ENCODE measurements at regions not wholly inside any gene's neighbourhood (a gene's known extent, or its start where the extent isn't known, plus 50 kb on each side); places are given as distances from the start of the nearest gene placed in this dataset.

- no peak overlapping the region for H3K27ac ChIP-seq
- H3K4me3 ChIP-seq = no peak overlapping the region
- H3K36me3 ChIP-seq = no peaks in the 10 kb centered on the region
- no peak for DNase-seq (ENCODE audit: low spot score)
- no peaks in the 10 kb centered on the region for H3K9me3 ChIP-seq
- WGBS = 53% methylated on average over 10 of the region's 10 CpGs
- H3K27me3 ChIP-seq (replicated peaks; ENCODE audit: insufficient read depth) = no peaks in the 10 kb centered on the region
- H3K4me1 ChIP-seq (replicated peaks) = no peaks in the 10 kb centered on the region
- TF ChIP-seq POLR2AphosphoS5 (IDR thresholded peaks at IDR 0.05) (no peak), CTCF (IDR thresholded peaks at IDR 0.05) (no peak), POLR2A (IDR thresholded peaks at IDR 0.05) (no peak)
- intact Hi-C loops (cut with DNase I) = no loop called here
Measured at GRCh38 chr10:130511766-130512165, 375.6 kb downstream of the GLRX3 start.

- intact Hi-C loops (cut with DNase I) = no loop called here
- no peaks in the 10 kb centered on the region for H3K27me3 ChIP-seq (replicated peaks; ENCODE audit: insufficient read depth)
Measured at GRCh38 chr10:130512936-130513335, 376.7 kb downstream of the GLRX3 start.

GRCh38 chr10:130513686-130514476 lies 377.7 kb downstream of the GLRX3 start:
- no peaks in the 10 kb centered on the region for H3K27me3 ChIP-seq (replicated peaks; ENCODE audit: insufficient read depth)

More at GRCh38 chr10:130512936-130513335, 376.7 kb downstream of the GLRX3 start:
- H3K4me1 ChIP-seq (replicated peaks) = no peaks in the 10 kb centered on the region
- H3K36me3 ChIP-seq = no peaks in the 10 kb centered on the region
- TF ChIP-seq POLR2AphosphoS5 (IDR thresholded peaks at IDR 0.05) = no peak
- TF ChIP-seq POLR2A (IDR thresholded peaks at IDR 0.05) = no peak
- no peak for TF ChIP-seq CTCF (IDR thresholded peaks at IDR 0.05)
- H3K4me3 ChIP-seq = no peak overlapping the region
- H3K27ac ChIP-seq = no peak overlapping the region
- no peaks in the 10 kb centered on the region for H3K9me3 ChIP-seq
- DNase-seq (ENCODE audit: low spot score) = no peak
- WGBS = 67% methylated on average over 1 of the region's 1 CpG

GRCh38 chr10:130515670-130516069 lies 379.5 kb downstream of the GLRX3 start:
- H3K27ac ChIP-seq = no peak overlapping the region
- WGBS = 85% methylated on average over 6 of the region's 6 CpGs
- TF ChIP-seq POLR2A (IDR thresholded peaks at IDR 0.05) (no peak), CTCF (IDR thresholded peaks at IDR 0.05) (no peak), POLR2AphosphoS5 (IDR thresholded peaks at IDR 0.05) (no peak)
- intact Hi-C loops (cut with DNase I) = no loop called here
- H3K9me3 ChIP-seq = no peaks in the 10 kb centered on the region
- no peaks in the 10 kb centered on the region for H3K4me1 ChIP-seq (replicated peaks)
- no peaks in the 10 kb centered on the region for H3K27me3 ChIP-seq (replicated peaks; ENCODE audit: insufficient read depth)
- no peak overlapping the region for H3K4me3 ChIP-seq
- DNase-seq (ENCODE audit: low spot score) = no peak
- no peaks in the 10 kb centered on the region for H3K36me3 ChIP-seq

More at GRCh38 chr10:130513686-130514476, 377.7 kb downstream of the GLRX3 start:
- H3K4me1 ChIP-seq (replicated peaks) = no peaks in the 10 kb centered on the region
- TF ChIP-seq POLR2AphosphoS5 (IDR thresholded peaks at IDR 0.05) (no peak), CTCF (IDR thresholded peaks at IDR 0.05) (no peak), POLR2A (IDR thresholded peaks at IDR 0.05) (no peak)
- no peaks in the 10 kb centered on the region for H3K36me3 ChIP-seq
- 77% methylated on average over 13 of the region's 13 CpGs for WGBS
- DNase-seq (ENCODE audit: low spot score) = no peak
- H3K9me3 ChIP-seq = no peaks in the 10 kb centered on the region
- H3K27ac ChIP-seq = no peak overlapping the region
- no peak overlapping the region for H3K4me3 ChIP-seq
- intact Hi-C loops (cut with DNase I) = no loop called here
